GM12878 (cell line): ENCODE measurements at regions not wholly inside any gene's neighbourhood (a gene's known extent, or its start where the extent isn't known, plus 50 kb on each side); places are given as distances from the start of the nearest gene placed in this dataset.

Experiments
- CTCF ChIP-seq, 3 experiments: IDR thresholded peaks in 2 of 3; conservative IDR thresholded peaks in 1 of 3; 2 replicates each; pipeline ENCODE4 v1.5.1; 2011; ENCODE audit warnings: low read depth in 3 of 3, low read length in 3 of 3, mild to moderate bottlenecking in 3 of 3, control low read depth in 2 of 3, moderate library complexity in 2 of 3, inconsistent platforms in 1 of 3, mixed read lengths in 1 of 3; ENCODE audit not compliant: control insufficient read depth in 2 of 3, insufficient read depth in 1 of 3; ENCODE audit errors: extremely low read depth in 1 of 3
- E2F8 ChIP-seq: fragments of 450-650 bp; IDR thresholded peaks from 2 replicates; pipeline ENCODE4 v1.6.1; 2018; ENCODE audit warnings: mild to moderate bottlenecking, low read depth, moderate library complexity; ENCODE audit not compliant: partially characterized antibody
- MLLT1 ChIP-seq: fragments of 450-650 bp; IDR thresholded peaks from 2 replicates; pipeline ENCODE4 v1.6.1; 2016; ENCODE audit warnings: mild to moderate bottlenecking
- POLR2A ChIP-seq: IDR thresholded peaks from 2 replicates; pipeline ENCODE4 v1.6.1; 2011; ENCODE audit warnings: low read depth, mild to moderate bottlenecking, low read length
- POLR2AphosphoS5 ChIP-seq: IDR thresholded peaks from 2 replicates; pipeline ENCODE4 v1.6.1; 2011; ENCODE audit warnings: mild to moderate bottlenecking, low read length, inconsistent platforms
- RAD21 ChIP-seq: IDR thresholded peaks from 2 replicates; pipeline ENCODE4 v1.6.1; 2011; ENCODE audit warnings: mild to moderate bottlenecking, low read depth, low read length, moderate library complexity; ENCODE audit not compliant: insufficient read depth
- REST ChIP-seq: IDR thresholded peaks from 2 replicates; pipeline ENCODE4 v1.6.1; 2012; ENCODE audit warnings: mild to moderate bottlenecking, low read depth, low read length
- SMC3 ChIP-seq: IDR thresholded peaks from 2 replicates; pipeline ENCODE4 v1.6.1; 2011; ENCODE audit warnings: low read length, improper control_type of control experiment, borderline replicate concordance

- no peak for TF ChIP-seq MLLT1
- TF ChIP-seq POLR2A: no peak
- TF ChIP-seq SMC3: no peak
- no peak for TF ChIP-seq POLR2AphosphoS5
- TF ChIP-seq REST: no peak
- no peak for TF ChIP-seq RAD21
- no peak for TF ChIP-seq E2F8
- TF ChIP-seq CTCF (IDR thresholded peaks at IDR 0.05 in 2 of 3, conservative IDR thresholded peaks at IDR 0.05 in 1 of 3; ENCODE audit: control insufficient read depth in 2 of 3, extremely low read depth in 1 of 3, insufficient read depth in 1 of 3, low read depth in 3 of 3, low read length in 3 of 3): no peak
Measured at GRCh38 chr6:169019727-169020491, 233.7 kb downstream of the THBS2 start.
